GM10266 (cell line): ENCODE measurements at regions not wholly inside any gene's neighbourhood (a gene's known extent, or its start where the extent isn't known, plus 50 kb on each side); places are given as distances from the start of the nearest gene placed in this dataset.

Source experiments
- DNase-seq: peaks from one replicate; pipeline ENCODE4 v3.0.0; 2012; ENCODE audit errors: extremely low spot score
- CTCF ChIP-seq: IDR thresholded peaks from 2 replicates; pipeline ENCODE4 v1.5.1; 2012; ENCODE audit warnings: mild to moderate bottlenecking, low read depth; ENCODE audit not compliant: control insufficient read depth, insufficient read depth; ENCODE audit errors: missing control alignments

- TF ChIP-seq CTCF = no peak
- no peak for DNase-seq
Observed at GRCh38 chr2:22221006-22221405, 1097.2 kb downstream of the TDRD15 start.

- no peak for DNase-seq
- TF ChIP-seq CTCF = no peak
Observed at GRCh38 chr2:22238967-22239366, 1115.2 kb downstream of the TDRD15 start.

GRCh38 chr2:22247466-22247865 lies 1123.7 kb downstream of the TDRD15 start:
- no peak for TF ChIP-seq CTCF
- DNase-seq = no peak

GRCh38 chr2:22248851-22249250 lies 1125.1 kb downstream of the TDRD15 start:
- DNase-seq = no peak
- TF ChIP-seq CTCF = no peak

- TF ChIP-seq CTCF = no peak
- DNase-seq = no peak
Observed at GRCh38 chr2:22253171-22253570, 1129.4 kb downstream of the TDRD15 start.

- DNase-seq = no peak
- no peak for TF ChIP-seq CTCF
Observed at GRCh38 chr2:22261165-22261564, 1123.8 kb upstream of the KLHL29 start.

GRCh38 chr2:22270341-22270740 lies 1114.6 kb upstream of the KLHL29 start:
- DNase-seq = no peak
- no peak for TF ChIP-seq CTCF
